ENCODE measurements at regions not wholly inside any gene's neighbourhood (a gene's known extent, or its start where the extent isn't known, plus 50 kb on each side); places are given as distances from the start of the nearest gene placed in this dataset.
A peak's percentile ranks its signal among the peaks of the same experiment; 100 is the strongest.

GRCh38 chr6:114735025-114735735, 392.4 kb upstream of the HS3ST5 start:
- ATAC-seq: peak; percentile 50
- Mint-ChIP-seq H3K27ac (no peak overlapping the region), H3K4me1 (no peaks in the 10 kb centered on the region), H3K27me3 (ENCODE audit: low read depth) (no peaks in the 10 kb centered on the region), H3K9me3 (no peaks in the 10 kb centered on the region), H3K4me3 (no peak overlapping the region), H3K36me3 (no peaks in the 10 kb centered on the region)
- TF ChIP-seq NR1H2 (CRISPR knock-in tag; IDR thresholded peaks at IDR 0.05) (no peak), NR3C1 (CRISPR knock-in tag; conservative IDR thresholded peaks at IDR 0.05; ENCODE audit: low read depth) (no peak), CREM (CRISPR knock-in tag; IDR thresholded peaks at IDR 0.05) (no peak), ELF4 (CRISPR knock-in tag; IDR thresholded peaks at IDR 0.05; ENCODE audit: low read depth) (no peak), ZNF263 (CRISPR knock-in tag; IDR thresholded peaks at IDR 0.05; ENCODE audit: low read depth) (no peak), PRRX2 (CRISPR knock-in tag; IDR thresholded peaks at IDR 0.05) (no peak), NR2C2 (CRISPR knock-in tag; IDR thresholded peaks at IDR 0.05) (no peak)
- TF ChIP-seq, protein P1, sequence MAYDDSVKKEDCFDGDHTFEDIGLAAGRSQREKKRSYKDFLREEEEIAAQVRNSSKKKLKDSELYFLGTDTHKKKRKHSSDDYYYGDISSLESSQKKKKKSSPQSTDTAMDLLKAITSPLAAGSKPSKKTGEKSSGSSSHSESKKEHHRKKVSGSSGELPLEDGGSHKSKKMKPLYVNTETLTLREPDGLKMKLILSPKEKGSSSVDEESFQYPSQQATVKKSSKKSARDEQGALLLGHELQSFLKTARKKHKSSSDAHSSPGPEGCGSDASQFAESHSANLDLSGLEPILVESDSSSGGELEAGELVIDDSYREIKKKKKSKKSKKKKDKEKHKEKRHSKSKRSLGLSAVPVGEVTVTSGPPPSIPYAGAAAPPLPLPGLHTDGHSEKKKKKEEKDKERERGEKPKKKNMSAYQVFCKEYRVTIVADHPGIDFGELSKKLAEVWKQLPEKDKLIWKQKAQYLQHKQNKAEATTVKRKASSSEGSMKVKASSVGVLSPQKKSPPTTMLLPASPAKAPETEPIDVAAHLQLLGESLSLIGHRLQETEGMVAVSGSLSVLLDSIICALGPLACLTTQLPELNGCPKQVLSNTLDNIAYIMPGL (CRISPR knock-in tag; IDR thresholded peaks at IDR 0.05): no peak
- CTCF ChIA-PET: interaction anchor here (0.9 to 1.1 kb wide), 2 partner anchors 13 to 120 kb away, joined by 3 to 4 read pairs; no protein-coding TSS in a partner anchor
- POLR2A ChIA-PET: no interaction called here
- no peak for DNase-seq (ENCODE audit: low spot score)

GRCh38 chr6:114733596-114733995, 390.8 kb upstream of the HS3ST5 start:
- Mint-ChIP-seq H3K4me3 (no peak overlapping the region), H3K36me3 (no peaks in the 10 kb centered on the region), H3K4me1 (no peaks in the 10 kb centered on the region), H3K27ac (no peak overlapping the region), H3K9me3 (no peaks in the 10 kb centered on the region), H3K27me3 (ENCODE audit: low read depth) (no peaks in the 10 kb centered on the region)
- no peak for DNase-seq (ENCODE audit: low spot score)
- POLR2A ChIA-PET: interaction anchor here (0.7 kb wide), 1 partner anchor 536 kb away, joined by 3 read pairs; no protein-coding TSS in a partner anchor
- TF ChIP-seq ZNF232 (CRISPR knock-in tag; IDR thresholded peaks at IDR 0.05) (no peak), MYBL2 (CRISPR knock-in tag; IDR thresholded peaks at IDR 0.05) (no peak), CBFB (CRISPR knock-in tag; IDR thresholded peaks at IDR 0.05; ENCODE audit: low read depth) (no peak)
- TF ChIP-seq, protein P2, sequence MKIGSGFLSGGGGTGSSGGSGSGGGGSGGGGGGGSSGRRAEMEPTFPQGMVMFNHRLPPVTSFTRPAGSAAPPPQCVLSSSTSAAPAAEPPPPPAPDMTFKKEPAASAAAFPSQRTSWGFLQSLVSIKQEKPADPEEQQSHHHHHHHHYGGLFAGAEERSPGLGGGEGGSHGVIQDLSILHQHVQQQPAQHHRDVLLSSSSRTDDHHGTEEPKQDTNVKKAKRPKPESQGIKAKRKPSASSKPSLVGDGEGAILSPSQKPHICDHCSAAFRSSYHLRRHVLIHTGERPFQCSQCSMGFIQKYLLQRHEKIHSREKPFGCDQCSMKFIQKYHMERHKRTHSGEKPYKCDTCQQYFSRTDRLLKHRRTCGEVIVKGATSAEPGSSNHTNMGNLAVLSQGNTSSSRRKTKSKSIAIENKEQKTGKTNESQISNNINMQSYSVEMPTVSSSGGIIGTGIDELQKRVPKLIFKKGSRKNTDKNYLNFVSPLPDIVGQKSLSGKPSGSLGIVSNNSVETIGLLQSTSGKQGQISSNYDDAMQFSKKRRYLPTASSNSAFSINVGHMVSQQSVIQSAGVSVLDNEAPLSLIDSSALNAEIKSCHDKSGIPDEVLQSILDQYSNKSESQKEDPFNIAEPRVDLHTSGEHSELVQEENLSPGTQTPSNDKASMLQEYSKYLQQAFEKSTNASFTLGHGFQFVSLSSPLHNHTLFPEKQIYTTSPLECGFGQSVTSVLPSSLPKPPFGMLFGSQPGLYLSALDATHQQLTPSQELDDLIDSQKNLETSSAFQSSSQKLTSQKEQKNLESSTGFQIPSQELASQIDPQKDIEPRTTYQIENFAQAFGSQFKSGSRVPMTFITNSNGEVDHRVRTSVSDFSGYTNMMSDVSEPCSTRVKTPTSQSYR (CRISPR knock-in tag; IDR thresholded peaks at IDR 0.05): no peak
- no peak for ATAC-seq
- CTCF ChIA-PET: interaction anchor here (0.7 kb wide), 1 partner anchor 99 kb away, joined by 3 read pairs; no protein-coding TSS in a partner anchor

- CTCF ChIA-PET: no interaction called here
- ATAC-seq (no peak), DNase-seq (ENCODE audit: low spot score) (no peak)
- Mint-ChIP-seq H3K4me3 (no peak overlapping the region), H3K27ac (no peak overlapping the region), H3K4me1 (peaks cover 10% of the 10 kb centered on the region; the same call in 1 of the 2 replicates), H3K36me3 (no peaks in the 10 kb centered on the region), H3K27me3 (ENCODE audit: low read depth) (no peaks in the 10 kb centered on the region), H3K9me3 (no peaks in the 10 kb centered on the region)
- POLR2A ChIA-PET: no interaction called here
- TF ChIP-seq FOXP1 (CRISPR knock-in tag; IDR thresholded peaks at IDR 0.05; ENCODE audit: borderline replicate concordance) (no peak), FOXK1 (CRISPR knock-in tag; IDR thresholded peaks at IDR 0.05) (no peak), FOXJ3 (CRISPR knock-in tag; IDR thresholded peaks at IDR 0.05; ENCODE audit: borderline replicate concordance) (no peak), ZNF232 (CRISPR knock-in tag; IDR thresholded peaks at IDR 0.05) (no peak), ZNF317 (CRISPR knock-in tag; IDR thresholded peaks at IDR 0.05; ENCODE audit: borderline replicate concordance, low read depth) (no peak), ZNF263 (CRISPR knock-in tag; IDR thresholded peaks at IDR 0.05; ENCODE audit: low read depth) (no peak), NR2C2 (CRISPR knock-in tag; IDR thresholded peaks at IDR 0.05) (no peak), GTF2I (CRISPR knock-in tag; conservative IDR thresholded peaks at IDR 0.05) (no peak), ZNF219 (CRISPR knock-in tag; IDR thresholded peaks at IDR 0.05; ENCODE audit: borderline replicate concordance) (no peak), TEAD1 (CRISPR knock-in tag; IDR thresholded peaks at IDR 0.05) (no peak), KAT7 (CRISPR knock-in tag; IDR thresholded peaks at IDR 0.05; ENCODE audit: borderline replicate concordance) (no peak), MYBL2 (CRISPR knock-in tag; IDR thresholded peaks at IDR 0.05) (no peak)
- TF ChIP-seq, protein P3, sequence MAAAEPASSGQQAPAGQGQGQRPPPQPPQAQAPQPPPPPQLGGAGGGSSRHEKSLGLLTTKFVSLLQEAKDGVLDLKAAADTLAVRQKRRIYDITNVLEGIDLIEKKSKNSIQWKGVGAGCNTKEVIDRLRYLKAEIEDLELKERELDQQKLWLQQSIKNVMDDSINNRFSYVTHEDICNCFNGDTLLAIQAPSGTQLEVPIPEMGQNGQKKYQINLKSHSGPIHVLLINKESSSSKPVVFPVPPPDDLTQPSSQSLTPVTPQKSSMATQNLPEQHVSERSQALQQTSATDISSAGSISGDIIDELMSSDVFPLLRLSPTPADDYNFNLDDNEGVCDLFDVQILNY (CRISPR knock-in tag; IDR thresholded peaks at IDR 0.05): no peak
- TF ChIP-seq, protein P4, sequence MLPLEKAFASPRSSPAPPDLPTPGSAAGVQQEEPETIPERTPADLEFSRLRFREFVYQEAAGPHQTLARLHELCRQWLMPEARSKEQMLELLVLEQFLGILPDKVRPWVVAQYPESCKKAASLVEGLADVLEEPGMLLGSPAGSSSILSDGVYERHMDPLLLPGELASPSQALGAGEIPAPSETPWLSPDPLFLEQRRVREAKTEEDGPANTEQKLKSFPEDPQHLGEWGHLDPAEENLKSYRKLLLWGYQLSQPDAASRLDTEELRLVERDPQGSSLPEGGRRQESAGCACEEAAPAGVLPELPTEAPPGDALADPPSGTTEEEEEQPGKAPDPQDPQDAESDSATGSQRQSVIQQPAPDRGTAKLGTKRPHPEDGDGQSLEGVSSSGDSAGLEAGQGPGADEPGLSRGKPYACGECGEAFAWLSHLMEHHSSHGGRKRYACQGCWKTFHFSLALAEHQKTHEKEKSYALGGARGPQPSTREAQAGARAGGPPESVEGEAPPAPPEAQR (CRISPR knock-in tag; IDR thresholded peaks at IDR 0.05): no peak
- TF ChIP-seq, protein P5, sequence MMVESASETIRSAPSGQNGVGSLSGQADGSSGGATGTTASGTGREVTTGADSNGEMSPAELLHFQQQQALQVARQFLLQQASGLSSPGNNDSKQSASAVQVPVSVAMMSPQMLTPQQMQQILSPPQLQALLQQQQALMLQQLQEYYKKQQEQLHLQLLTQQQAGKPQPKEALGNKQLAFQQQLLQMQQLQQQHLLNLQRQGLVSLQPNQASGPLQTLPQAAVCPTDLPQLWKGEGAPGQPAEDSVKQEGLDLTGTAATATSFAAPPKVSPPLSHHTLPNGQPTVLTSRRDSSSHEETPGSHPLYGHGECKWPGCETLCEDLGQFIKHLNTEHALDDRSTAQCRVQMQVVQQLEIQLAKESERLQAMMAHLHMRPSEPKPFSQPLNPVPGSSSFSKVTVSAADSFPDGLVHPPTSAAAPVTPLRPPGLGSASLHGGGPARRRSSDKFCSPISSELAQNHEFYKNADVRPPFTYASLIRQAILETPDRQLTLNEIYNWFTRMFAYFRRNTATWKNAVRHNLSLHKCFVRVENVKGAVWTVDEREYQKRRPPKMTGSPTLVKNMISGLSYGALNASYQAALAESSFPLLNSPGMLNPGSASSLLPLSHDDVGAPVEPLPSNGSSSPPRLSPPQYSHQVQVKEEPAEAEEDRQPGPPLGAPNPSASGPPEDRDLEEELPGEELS (CRISPR knock-in tag; IDR thresholded peaks at IDR 0.05): no peak
These were observed 376.0 kb upstream of the HS3ST5 start for GRCh38 chr6:114718716-114719270.
